ENCODE measurements at regions not wholly inside any gene's neighbourhood (a gene's known extent, or its start where the extent isn't known, plus 50 kb on each side); places are given as distances from the start of the nearest gene placed in this dataset.

GRCh38 chr3:152629363-152630122 lies 205.4 kb upstream of the P2RY1 start:
- CTCF ChIA-PET, result no interaction called here
- no peak for TF ChIP-seq ZSCAN20 (CRISPR knock-in tag; IDR thresholded peaks at IDR 0.05)
- no peak for TF ChIP-seq MAX (IDR thresholded peaks at IDR 0.05)
- TF ChIP-seq ELK1 (IDR thresholded peaks at IDR 0.05; ENCODE audit: low read depth, low read length), result no peak
- no peak for TF ChIP-seq CEBPB (IDR thresholded peaks at IDR 0.05)
- no peak for TF ChIP-seq ESRRA (IDR thresholded peaks at IDR 0.05; ENCODE audit: borderline replicate concordance, low read length)
- TF ChIP-seq NFE2L2 (conservative IDR thresholded peaks at IDR 0.05; ENCODE audit: low read length), result no peak
- TF ChIP-seq HOXA7 (CRISPR knock-in tag; IDR thresholded peaks at IDR 0.05), result no peak
- no peak for TF ChIP-seq NPAS2 (CRISPR knock-in tag; IDR thresholded peaks at IDR 0.05; ENCODE audit: borderline replicate concordance)
- TF ChIP-seq GATA3 (IDR thresholded peaks at IDR 0.05; ENCODE audit: borderline replicate concordance), result no peak
- no peak for TF ChIP-seq JUNB (IDR thresholded peaks at IDR 0.05)
- no peak for TF ChIP-seq MAFK (IDR thresholded peaks at IDR 0.05; ENCODE audit: partially characterized antibody)
- TF ChIP-seq PBX3 (IDR thresholded peaks at IDR 0.05), result no peak
- TF ChIP-seq ZFP36 (IDR thresholded peaks at IDR 0.05; ENCODE audit: borderline replicate concordance, partially characterized antibody), result no peak
- H3K9me3 ChIP-seq, result no peaks in the 10 kb centered on the region
- no peak overlapping the region for H3K27ac ChIP-seq
- H3K4me2 ChIP-seq, result no peak overlapping the region
- POLR2A ChIA-PET, result no interaction called here
- 64% methylated on average over 7 of the region's 7 CpGs for WGBS (ENCODE audit: missing lambda C conversion rate)
- no peak for DNase-seq (ENCODE audit: low read depth in 1 of 2, low spot score in 1 of 2)
- no peak for ATAC-seq
- H3K4me3 ChIP-seq, result no peak overlapping the region
- FAIRE-seq, result no peak
- H3K4me1 ChIP-seq, result no peaks in the 10 kb centered on the region

- H3K4me2 ChIP-seq, result no peak overlapping the region
Observed at GRCh38 chr3:152635389-152635788, 199.5 kb upstream of the P2RY1 start.

More at GRCh38 chr3:152635389-152635788, 199.5 kb upstream of the P2RY1 start:
- Histone ChIP-seq H3K4me3 (no peak overlapping the region), H3K27ac (no peak overlapping the region), H3K4me1 (no peaks in the 10 kb centered on the region), H3K9me3 (no peaks in the 10 kb centered on the region)
- POLR2A ChIA-PET, result no interaction called here
- CTCF ChIA-PET, result interaction anchor here (0.7 kb wide), 1 partner anchor 20 kb away, joined by 4 read pairs; no protein-coding TSS in a partner anchor
- ATAC-seq (no peak), DNase-seq (ENCODE audit: low read depth in 1 of 2, low spot score in 1 of 2) (no peak), FAIRE-seq (no peak)
- TF ChIP-seq MAZ (IDR thresholded peaks at IDR 0.05; ENCODE audit: borderline replicate concordance, low read depth, low read length) (no peak), JUN (IDR thresholded peaks at IDR 0.05) (no peak), RAD21 (conservative IDR thresholded peaks at IDR 0.05 in 1 of 2, IDR thresholded peaks at IDR 0.05 in 1 of 2) (no peak), NR3C1 (IDR thresholded peaks at IDR 0.05) (no peak), TFCP2L1 (CRISPR knock-in tag; IDR thresholded peaks at IDR 0.05) (no peak), CTCF (IDR thresholded peaks at IDR 0.05) (no peak), HES2 (IDR thresholded peaks at IDR 0.05) (no peak), FOSL2 (IDR thresholded peaks at IDR 0.05) (no peak), FOSL2 (CRISPR knock-in tag; IDR thresholded peaks at IDR 0.05) (no peak), RFX5 (IDR thresholded peaks at IDR 0.05) (no peak), HOXB13 (CRISPR knock-in tag; IDR thresholded peaks at IDR 0.05; ENCODE audit: low read depth) (no peak), RARB (CRISPR knock-in tag; IDR thresholded peaks at IDR 0.05) (no peak)

Data from A549 (cell line).